ENCODE measurements at regions not wholly inside any gene's neighbourhood (a gene's known extent, or its start where the extent isn't known, plus 50 kb on each side); places are given as distances from the start of the nearest gene placed in this dataset.

- no peak for TF ChIP-seq CTCF (IDR thresholded peaks at IDR 0.05; ENCODE audit: poor library complexity, severe bottlenecking)
- TF ChIP-seq EZH2 (IDR thresholded peaks at IDR 0.05; ENCODE audit: borderline replicate concordance, insufficient read depth, low read length, poor library complexity, severe bottlenecking), result no peak
- TF ChIP-seq POLR2AphosphoS5 (IDR thresholded peaks at IDR 0.05), result no peak
- TF ChIP-seq REST (IDR thresholded peaks at IDR 0.05; ENCODE audit: borderline replicate concordance), result no peak
These were observed 1924.1 kb upstream of the WWC1 start for GRCh38 chr5:166367391-166367790.
